ENCODE measurements at regions not wholly inside any gene's neighbourhood (a gene's known extent, or its start where the extent isn't known, plus 50 kb on each side); places are given as distances from the start of the nearest gene placed in this dataset.
"Not testable (repeated sequence)": the region's sequence is repeated elsewhere in the genome, so short reads cannot be mapped to it uniquely, and the experiment has no call there.

DNA sequence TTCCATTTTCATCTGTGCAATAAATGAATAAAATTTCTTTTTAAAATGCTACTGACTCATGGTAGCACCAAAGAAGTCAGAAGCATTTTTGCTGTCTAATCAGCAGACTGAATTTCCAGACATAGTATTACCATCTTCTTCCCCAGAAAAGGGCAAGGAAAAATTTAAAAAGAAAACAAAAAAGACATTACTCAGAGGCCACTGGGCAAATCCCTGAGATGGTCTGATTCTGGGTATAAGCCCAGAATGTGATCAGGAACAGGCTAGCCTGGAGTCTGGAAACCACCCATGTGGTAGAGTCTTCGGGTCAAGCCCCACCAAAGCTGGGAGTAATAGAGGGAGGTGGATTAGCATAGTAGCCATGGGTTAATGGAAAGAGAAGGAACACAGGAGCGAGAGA lies 342.8 kb downstream of the FBXW7 start:
- no peak for DNase-seq (ENCODE audit: low read depth)

DNA sequence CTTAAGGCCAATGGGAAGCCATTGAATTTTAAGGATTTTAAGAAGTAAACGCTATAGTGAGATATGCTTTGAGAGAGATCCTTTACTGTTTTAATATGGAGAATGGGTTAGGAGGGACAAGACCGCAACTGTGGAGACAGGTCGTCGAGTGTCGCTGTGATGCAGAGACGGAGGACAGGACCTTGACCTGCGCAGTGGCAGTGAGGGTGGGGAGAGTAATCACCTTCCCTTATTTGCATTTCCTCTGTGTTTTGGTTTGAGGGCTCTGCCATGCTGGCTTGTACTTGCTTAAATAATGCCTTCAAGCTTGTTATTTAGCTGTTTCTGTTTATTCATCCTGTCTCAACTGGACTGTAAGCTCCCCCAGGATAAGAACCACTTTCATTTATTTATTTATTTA lies 345.0 kb downstream of the FBXW7 start:
- no peak for DNase-seq (ENCODE audit: low read depth)

DNA sequence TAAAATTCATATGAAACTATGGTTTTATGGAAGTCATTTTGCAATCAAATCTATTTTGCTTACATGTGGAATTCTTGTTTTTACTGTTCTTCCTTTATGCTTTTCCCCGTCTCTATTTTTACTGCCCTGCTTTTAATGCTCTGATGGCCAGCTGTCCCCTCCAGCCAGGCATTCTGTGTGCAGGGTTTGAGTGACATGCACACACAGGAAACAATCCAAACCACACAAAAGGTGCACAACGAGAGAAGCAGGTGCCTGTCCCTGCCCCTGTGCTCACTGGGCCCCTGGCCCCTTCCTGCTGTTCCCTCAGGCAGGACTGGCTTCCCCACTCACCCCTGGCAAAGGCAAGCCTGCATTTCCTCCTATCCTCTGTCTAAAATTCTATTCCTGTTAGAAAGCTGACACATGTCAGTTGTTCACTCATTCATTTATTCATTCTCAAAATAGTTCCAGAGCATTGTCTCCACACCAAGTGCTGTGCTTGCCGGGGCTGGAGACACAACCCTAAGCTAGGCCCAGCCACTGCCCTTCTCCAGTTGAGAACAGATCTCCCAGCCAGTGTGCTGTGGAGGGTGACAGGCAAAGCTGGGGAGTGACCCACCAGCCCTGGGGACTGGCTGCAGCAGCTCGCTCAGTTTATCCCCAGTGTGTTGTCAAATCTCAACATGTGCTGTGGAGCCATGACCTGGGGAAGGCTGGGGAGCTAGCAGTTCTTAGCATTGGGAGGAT lies 346.3 kb downstream of the FBXW7 start:
- DNase-seq (ENCODE audit: low read depth), result no peak

DNA sequence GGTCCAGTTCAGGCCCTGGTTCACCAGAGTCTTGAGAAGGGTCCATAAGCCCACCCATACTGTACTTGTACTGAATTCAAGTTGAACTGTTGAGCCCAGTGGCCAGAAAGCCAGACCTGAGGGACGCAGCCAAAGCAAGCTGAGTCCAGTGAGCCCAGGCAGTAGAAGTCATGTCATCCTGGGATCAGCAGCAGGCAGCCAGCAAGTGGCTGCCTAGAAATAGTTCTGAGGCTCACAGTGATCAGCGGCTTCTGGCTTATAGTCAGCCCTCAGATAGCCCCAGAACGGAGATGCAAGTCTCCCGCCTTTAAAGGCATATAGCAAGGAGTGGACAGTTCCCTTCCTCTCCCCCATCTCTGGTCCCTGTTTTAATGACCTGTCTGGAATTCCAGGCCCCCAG lies 347.1 kb downstream of the FBXW7 start:
- DNase-seq (ENCODE audit: low read depth), result no peak

DNA sequence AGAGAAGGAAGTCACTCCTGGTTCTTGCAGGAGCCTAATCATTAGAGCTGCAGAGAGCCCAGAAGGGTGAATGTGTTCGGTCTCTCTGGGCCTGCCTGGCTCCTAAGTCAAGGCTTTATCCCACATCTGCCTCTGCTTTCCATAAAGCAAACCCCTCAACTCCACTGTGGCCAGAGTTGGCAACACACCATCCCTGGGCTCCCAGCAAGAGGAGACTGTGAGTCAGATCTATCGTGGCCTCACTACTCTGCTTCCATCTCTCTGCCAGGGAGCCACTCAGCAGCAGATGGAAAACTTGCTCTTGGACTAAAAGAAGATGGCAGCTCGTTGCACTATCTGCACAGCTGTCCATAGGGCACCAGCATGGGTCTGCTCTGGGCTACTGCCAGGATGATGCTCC lies 348.2 kb downstream of the FBXW7 start:
- DNase-seq (ENCODE audit: low read depth), result no peak

DNA sequence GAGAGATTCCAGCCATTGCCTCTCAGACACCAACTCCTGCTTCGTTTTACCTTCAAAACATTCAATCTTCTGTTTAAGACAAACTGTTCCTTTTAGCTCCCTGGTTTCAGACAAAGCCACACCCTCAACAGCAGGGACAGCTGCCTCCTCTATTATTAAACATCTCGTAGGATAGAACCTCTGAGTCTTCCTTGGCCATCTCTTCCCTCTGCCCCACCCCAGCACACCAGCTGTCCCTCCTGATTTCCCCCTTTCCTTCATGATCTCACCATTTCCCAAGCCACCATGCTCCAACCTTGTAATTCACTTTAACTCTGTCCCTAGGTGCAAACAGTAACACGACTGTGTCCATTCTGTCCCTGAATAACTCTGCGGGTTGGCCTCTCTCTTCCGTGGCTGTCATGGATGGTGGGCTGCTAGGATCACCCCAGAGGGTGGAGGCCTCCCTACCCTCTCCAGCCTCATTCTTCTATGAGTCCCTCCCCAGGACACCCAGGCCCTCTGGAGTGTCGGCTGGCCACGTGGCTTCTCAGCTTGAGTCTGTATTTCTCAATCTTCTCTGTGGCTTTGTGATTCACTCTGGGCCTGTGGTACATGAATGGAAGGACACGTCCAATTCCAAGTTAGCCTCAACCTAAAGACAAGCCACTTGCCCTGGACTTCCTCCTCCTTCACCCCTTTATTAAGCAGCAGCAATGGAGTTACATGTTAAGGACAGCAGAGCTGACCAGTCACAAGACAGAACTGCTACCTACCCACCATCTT lies 349.9 kb downstream of the FBXW7 start:
- DNase-seq (ENCODE audit: low read depth), result no peak

DNA sequence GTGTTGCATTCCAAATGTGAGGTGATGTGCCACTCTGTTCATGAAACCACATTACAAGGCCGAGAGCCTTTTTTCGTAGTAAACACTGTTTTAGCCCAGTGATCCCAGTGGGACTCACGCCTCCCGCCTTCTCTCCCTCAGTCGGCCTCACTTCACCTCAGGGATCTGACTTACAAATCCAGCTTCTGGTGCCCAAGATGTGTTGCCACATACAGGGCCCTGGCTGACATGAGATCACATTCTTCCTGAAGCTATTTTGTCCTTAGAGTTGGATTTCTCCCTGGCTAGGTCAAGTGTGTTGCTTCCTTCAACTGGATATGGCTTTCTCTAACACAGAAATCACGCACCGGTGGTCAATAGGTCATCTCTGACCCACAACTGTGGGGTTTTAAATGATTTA lies 354.7 kb downstream of the FBXW7 start:
- no peak for DNase-seq (ENCODE audit: low read depth)

DNA sequence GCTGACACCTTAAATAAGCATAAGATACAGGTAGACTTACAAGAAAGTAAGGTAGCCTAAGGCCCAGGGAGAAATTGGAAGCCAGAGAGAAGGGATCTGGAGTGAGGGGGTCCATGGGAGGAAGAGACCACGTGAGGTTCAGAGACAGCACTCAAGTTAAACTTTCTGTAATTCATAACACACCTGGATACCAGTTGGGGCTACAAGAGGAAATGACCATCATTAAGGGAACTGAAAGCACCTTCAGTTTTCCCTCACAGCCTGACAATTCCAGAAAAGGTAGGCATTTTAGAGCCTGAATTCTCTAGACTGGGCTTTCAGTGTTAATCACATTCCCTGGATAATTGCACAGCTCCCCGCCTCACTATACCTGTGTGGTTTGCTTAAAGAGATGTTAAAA lies 355.5 kb downstream of the FBXW7 start:
- no peak for DNase-seq (ENCODE audit: low read depth)

DNA sequence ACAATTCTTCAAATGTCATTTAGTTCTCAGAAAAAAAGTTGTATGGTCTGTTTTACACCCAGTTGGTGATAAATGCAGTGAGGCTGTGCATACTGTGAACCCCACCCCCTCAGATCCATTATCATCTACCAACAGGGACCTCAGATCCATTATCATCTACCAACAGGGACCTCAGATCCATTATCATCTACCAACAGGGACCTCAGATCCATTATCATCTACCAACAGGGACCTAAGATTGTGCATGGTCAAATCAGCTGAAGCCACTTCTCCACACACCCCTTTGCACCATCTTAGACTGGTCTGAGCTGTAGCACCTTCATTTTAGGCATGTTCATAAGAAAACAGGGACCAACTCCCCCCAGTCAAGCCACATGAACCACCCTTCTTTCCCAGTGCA lies 358.4 kb downstream of the FBXW7 start:
- DNase-seq (ENCODE audit: low read depth), result not testable (repeated sequence)

DNA sequence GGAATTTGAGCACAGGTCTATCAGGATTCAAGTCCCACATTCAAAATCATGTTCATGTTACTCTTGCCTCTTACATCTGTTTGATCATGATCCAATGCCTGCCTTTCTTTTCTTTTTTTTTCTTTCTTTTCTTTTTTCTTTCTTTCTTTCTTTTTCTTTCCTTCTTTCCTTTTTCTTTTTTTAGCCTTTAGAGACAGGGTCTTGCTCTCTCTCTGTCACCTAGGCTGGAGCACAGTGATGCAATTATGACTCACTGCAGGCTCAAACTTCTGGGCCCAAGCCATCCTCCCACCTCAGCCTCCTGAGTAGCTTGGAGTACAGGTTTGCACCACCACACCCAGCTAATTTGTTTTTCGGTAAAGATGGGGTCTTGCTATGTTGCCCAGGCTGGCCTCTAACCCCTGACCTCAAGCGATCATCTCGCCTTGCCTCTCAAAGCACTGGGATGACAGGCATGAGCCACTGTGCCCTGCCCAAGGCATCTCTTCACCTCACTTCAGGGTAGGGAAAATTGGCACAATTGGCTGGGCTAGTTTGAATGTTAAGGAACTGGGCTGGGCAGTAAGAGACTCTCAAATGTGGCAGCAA lies 359.2 kb downstream of the FBXW7 start:
- DNase-seq (ENCODE audit: low read depth), result no peak

DNA sequence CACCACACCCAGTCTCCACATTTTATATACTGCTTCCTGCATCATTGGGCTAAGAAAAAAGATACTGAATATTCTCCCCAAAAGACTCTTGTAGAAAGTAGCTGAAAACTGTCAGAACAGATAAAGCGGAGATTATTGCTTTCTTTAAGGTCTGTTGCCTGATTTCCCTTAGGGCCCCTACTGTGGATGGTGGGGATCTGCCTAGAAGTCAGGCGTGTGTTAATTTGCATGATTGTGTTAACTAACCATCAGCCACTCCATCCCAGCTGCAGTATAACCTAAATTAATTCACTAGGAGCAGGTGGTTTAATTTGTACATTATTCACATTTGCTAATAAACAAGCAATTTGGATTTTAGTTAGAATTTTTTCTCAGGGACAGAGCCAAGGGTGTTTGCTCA lies 360.3 kb downstream of the FBXW7 start:
- no peak for DNase-seq (ENCODE audit: low read depth)

DNA sequence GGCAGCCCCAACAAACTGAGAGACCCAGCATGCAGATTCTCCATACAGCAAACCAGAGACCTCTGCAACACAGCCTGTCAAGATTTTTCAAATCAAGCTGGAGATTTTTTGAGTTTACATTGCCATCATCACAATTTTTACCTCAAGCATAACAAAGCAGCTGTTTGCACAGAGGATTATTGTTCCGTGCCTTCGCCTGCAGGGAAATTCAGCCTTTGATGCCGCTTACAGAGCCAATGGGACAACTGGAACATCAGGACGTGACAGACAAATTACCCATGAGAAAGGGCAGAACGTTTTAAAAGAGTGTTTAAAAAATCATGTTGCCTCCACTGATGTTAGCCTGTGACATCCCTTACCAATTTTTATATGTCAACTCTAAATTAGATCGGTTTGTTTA lies 363.7 kb downstream of the FBXW7 start:
- DNase-seq (ENCODE audit: low read depth), result no peak

DNA sequence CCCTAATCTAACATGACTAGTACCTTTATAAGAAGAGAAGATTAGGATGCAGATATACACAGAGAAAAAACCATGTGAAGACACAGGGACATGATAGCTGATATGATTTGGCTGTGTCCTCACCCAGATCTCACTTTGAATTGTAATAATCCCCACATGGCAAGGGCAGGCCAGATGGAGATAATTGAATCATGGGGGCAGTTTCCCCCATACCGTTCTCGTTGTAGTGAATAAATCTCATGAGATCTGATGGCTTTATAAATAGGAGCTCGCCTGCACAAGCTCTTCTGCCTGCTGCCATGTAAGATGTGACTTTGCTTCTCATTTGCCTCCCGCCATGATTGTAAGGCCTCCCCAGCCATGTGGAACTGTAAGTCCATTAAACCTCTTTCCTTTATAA lies 364.3 kb downstream of the FBXW7 start:
- DNase-seq (ENCODE audit: low read depth), result no peak

DNA sequence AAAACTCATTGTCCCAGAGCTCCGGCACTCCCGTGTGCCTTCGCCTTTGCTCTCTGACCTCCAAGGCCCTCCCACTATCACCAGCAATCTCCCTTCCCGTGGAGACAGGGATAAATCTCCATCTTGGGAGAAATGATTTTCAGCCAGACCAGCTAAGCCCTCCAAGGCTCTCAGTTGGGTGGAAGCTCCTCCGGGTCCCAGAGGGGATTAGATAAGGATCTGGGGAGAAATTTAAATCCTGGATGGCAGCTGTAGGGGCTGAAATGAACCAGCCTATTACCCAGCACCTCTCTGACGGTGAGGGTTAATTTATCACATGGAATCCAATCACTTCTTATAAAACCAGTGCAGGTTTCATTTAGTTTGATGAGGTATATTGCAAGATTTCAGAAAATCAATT lies 366.2 kb downstream of the FBXW7 start:
- no peak for DNase-seq (ENCODE audit: low read depth)

DNA sequence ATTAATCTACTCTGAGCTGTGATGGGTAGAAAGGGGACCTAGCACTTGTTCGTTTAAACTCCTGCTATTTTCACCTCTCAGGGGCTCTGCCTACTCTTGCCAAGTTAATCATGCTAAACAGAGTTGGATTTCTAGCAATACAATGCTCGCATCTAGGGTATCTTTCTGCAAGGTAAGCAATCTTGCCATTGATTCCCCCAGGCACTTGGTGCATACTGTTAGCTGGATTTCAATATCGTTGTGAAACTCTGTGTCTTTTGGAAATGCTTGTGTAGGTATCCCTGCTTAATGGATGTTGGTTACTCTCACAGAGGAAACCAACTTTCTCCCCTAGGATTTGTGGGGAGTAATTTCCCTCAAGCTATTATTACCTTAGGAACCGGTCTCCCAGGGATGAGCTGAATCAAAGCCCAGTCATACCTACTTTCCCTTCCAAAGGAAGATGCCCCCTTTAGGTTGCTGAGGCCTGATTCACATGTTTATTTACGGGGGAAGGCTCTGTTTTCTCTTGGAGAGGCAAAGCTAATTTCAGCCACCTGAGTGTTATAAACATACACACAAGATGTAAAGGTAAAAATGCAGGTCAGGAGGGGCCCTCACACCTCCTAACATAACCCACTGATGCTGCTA lies 366.8 kb downstream of the FBXW7 start:
- DNase-seq (ENCODE audit: low read depth), result no peak

DNA sequence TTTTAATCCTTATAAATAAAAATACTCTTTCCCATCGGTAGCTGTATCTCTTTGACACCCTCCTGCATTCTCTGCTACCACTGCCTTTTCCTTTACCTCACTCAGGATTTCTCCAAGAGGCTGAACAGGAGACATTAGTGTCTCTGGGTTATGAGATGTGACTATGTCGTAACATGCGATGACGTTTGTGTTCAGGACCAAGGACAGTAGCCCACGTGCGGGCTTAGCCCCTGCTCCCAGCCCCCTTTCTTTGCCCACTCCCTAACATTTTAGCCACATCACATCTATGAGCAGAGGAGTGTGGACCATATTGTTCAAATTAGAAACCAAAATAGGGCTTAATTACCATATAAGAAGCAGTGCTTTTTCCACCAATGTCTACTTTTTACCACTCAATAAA lies 369.3 kb downstream of the FBXW7 start:
- DNase-seq (ENCODE audit: low read depth), result no peak

DNA sequence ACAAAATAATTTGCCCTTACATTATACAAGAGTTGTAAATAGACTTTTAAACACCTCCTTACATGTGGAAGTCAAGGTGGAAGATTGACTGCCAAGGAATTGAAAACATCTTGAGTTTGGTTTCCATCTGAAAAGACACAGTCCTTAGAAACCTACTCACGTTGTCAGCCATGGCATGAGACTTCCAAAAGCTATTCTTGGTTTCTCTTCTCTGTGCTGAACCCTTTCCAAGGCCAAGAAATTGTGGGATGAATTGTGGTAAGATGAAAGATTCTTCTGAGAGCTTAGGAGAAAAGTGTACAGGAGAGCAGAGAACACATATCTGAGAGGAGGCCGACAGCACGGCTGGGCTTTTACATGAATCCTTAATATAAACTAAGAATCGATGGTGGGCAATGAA lies 370.0 kb downstream of the FBXW7 start:
- no peak for DNase-seq (ENCODE audit: low read depth)

DNA sequence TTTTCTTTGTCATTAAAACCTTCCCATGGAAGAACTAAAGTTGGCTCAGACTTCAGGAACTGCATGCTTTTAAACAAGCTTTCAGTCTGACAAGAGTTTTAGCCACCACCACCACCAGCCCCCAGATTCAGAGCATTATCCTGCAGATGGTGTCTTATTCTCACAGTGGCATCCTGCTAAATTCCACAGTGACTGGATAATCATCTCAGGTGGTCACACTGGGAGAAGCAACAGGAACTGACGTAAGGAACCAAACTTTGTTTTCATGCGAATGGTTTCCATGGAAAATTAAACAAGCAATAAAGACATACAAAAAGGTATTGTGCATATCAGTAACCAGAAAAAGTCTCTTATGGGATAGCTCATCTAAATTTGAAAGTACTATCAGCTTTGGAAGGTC lies 370.7 kb downstream of the FBXW7 start:
- DNase-seq (ENCODE audit: low read depth), result no peak

DNA sequence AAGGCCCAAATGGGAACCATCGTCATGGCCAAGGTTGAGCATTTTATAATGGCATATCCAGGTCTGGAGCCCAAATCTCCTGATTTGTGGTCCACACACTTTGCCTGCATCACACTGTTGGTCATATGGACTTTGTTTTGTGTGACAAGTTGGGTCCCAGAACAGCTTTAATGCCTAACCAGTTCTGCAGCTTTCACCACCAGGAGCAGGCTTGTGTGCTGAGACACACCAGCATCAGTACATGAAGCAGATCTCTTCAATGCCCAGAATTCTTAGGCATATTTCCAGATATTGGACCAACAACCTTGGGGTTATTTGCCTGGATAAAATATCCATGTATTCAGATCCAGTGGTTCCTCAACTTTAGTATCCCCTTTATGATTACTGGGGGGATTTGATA lies 371.3 kb downstream of the FBXW7 start:
- no peak for DNase-seq (ENCODE audit: low read depth)

DNA sequence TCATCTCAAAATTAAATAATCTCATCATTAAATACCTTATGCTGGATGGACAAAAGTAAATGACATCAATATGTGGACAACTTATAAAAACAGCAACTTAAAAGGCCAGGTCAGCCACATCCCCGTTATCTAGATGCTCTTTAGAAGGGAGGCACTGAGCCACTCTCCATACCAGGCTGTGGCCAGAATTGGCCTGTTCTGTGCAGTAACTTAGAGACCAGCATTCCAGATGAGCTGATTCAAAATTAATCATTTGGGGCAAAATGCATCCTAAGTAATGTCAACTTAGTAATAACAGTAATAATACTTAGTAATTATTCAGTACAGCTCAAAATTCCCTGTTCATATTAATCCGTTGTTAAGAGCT lies 373.6 kb downstream of the FBXW7 start:
- no peak for DNase-seq (ENCODE audit: low read depth)

DNA sequence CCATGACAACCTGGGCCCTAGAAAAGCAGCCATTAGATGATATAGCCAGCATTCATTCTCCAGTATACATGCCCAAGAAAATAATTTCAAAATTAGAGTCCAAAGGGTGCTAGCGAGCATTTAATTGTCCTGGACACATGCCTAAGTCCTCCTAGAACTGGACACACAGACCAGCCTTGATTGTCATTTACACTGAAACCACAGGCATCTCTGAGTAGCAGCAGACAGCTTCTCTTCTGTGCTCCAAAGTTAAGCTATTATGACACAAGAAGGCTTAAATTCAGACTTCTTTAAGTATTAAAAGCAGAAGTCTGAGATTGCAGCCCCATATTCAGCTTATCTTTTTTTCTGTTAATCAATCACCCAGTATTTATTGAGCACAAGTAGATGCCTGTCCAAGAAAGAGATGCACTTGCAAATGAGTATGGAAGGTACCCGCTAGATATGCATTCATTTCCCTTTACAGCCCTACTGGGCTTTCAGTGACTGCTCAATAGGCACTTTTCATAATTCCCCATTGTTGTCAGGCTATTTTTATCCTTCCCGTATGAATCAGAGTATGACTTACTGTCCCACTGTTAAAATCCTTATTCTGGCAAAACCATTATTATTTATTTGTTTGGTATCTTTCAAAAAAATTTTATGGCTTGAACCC lies 374.1 kb downstream of the FBXW7 start:
- no peak for DNase-seq (ENCODE audit: low read depth)

DNA sequence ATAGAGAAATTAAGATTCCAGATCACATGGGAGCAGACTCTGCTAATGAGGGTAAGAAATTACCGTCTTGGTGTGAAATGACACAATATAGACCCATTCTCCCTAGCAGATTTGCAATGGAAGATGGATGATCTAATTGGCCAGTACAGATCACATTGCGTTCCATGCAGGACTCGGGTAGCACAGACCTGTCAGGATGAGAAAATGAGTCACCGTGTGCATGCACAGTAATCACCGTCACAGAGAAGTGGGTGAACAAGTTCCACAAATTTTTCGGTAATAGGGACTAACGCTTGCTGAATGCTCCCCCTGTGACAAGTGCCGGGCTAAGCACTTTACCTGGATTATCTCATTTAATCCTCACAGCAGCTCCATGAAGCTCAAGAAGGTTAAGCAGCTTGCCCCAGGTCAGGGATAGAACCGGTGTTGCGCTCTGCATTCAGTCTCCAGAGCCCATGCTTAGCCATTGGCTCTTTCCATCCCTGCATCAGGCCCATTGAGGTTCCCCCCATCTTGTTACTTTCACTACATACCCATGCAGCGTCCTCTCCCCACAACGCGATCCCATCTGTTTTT lies 375.6 kb downstream of the FBXW7 start:
- DNase-seq (ENCODE audit: low read depth), result no peak
